C4-2B (cell line): ENCODE measurements at regions not wholly inside any gene's neighbourhood (a gene's known extent, or its start where the extent isn't known, plus 50 kb on each side); places are given as distances from the start of the nearest gene placed in this dataset.

ENCODE experiments used
- ZFX ChIP-seq: fragments of 450-650 bp; IDR thresholded peaks from 2 replicates; pipeline ENCODE4 v1.6.1; 2017
- TF ChIP-seq, protein P1 (sequence below): fragments of 450-650 bp; conservative IDR thresholded peaks from 2 replicates; pipeline ENCODE4 v1.5.1; 2017; ENCODE audit warnings: mild to moderate bottlenecking

DNA sequence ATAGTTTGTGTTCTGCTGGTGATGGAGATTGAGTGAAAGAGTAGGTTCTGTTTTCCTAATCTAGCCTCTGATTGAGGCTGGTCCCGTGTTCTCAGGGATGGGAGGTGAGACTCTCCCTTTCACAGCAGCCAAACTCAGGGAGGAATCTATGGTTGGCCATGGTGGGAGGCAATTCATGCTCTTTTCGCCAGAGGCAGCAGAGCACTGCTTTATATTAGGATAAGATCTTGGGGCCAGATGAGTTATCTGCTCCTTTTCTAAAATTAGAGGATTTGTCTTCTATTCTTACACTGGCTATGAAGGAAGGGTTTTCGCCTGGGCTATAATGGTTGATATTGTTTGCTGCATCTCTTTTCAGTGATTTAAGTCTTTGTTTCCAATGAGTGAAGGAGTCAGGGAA, 63.9 kb upstream of the NLGN4X start:
- TF ChIP-seq, protein P1, sequence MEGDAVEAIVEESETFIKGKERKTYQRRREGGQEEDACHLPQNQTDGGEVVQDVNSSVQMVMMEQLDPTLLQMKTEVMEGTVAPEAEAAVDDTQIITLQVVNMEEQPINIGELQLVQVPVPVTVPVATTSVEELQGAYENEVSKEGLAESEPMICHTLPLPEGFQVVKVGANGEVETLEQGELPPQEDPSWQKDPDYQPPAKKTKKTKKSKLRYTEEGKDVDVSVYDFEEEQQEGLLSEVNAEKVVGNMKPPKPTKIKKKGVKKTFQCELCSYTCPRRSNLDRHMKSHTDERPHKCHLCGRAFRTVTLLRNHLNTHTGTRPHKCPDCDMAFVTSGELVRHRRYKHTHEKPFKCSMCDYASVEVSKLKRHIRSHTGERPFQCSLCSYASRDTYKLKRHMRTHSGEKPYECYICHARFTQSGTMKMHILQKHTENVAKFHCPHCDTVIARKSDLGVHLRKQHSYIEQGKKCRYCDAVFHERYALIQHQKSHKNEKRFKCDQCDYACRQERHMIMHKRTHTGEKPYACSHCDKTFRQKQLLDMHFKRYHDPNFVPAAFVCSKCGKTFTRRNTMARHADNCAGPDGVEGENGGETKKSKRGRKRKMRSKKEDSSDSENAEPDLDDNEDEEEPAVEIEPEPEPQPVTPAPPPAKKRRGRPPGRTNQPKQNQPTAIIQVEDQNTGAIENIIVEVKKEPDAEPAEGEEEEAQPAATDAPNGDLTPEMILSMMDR: peak; percentile 4; the same call in 1 of the 2 replicates
- TF ChIP-seq ZFX: no peak
